K562 (cell line): ENCODE measurements at regions not wholly inside any gene's neighbourhood (a gene's known extent, or its start where the extent isn't known, plus 50 kb on each side); places are given as distances from the start of the nearest gene placed in this dataset.

Experiments
- ATAC-seq: fragments of 200-7000 bp; cut with Tn5 transposase; 3 replicates; pipeline ENCODE4 v1.9.1; 2020; ENCODE audit warnings: moderate library complexity
- BruUV-seq: library from RNA; stranded (reverse); fragments of 400-500 nt; replicated peaks from 2 replicates; lab custom pipeline; 2021; lab: Mats Ljungman, UMichigan
- CTCF ChIA-PET: fragments of 300-600 bp; formaldehyde crosslinking; extraction: SDS; loops from one replicate; lab custom pipeline; 2021; ENCODE audit warnings: low intra/inter-chr PET ratio; lab: Yijun Ruan, JAX
- POLR2A ChIA-PET: fragments of 300-600, 350-650 bp; sonication (Branson Sonifier 250); formaldehyde crosslinking; extraction: SDS; loops from one replicate; lab custom pipeline; 2021; ENCODE audit warnings: antibody characterized with exemption, inconsistent platforms; lab: Yijun Ruan, JAX
- DNase-seq, 4 experiments: peaks; one replicate each; pipeline versions ENCODE4 v3.0.0 to v3.0.0-alpha.2; 2011 to 2018; ENCODE audit warnings: low spot score in 3 of 4, mixed read lengths in 3 of 4; ENCODE audit errors: extremely low read depth in 1 of 4
- FAIRE-seq: peaks from 2 replicates; lab custom pipeline; 2011; peaks lifted over from hg19 to GRCh38; lab: Jason Lieb, UNC
- H2AFZ ChIP-seq: 2 replicates; pipeline ENCODE4 v1.6.0; 2011; ENCODE audit warnings: low read depth, low read length, control low read depth, inconsistent platforms
- H3K27ac ChIP-seq: fragments of 200-600 bp; 3 replicates; pipeline ENCODE4 v1.8.0; 2011; ENCODE audit warnings: low read depth, mild to moderate bottlenecking, control low read depth, inconsistent platforms, low read length, moderate library complexity, mixed read lengths; ENCODE audit errors: extremely low read depth
- H3K27me3 ChIP-seq, 2 experiments: fragments of 300-600 bp in 1 of 2; 2 replicates in 1 of 2; 3 replicates in 1 of 2; pipeline versions ENCODE4 v1.6.0 to v1.8.0; 2011; ENCODE audit warnings: inconsistent platforms in 2 of 2, low read length in 2 of 2, mild to moderate bottlenecking in 1 of 2, mixed read lengths in 1 of 2, moderate library complexity in 1 of 2; ENCODE audit not compliant: control insufficient read depth in 2 of 2, insufficient read depth in 2 of 2
- H3K36me3 ChIP-seq: fragments of 300-600 bp; 3 replicates; pipeline ENCODE4 v1.8.0; 2011; ENCODE audit warnings: mild to moderate bottlenecking, low read length, inconsistent platforms; ENCODE audit not compliant: control insufficient read depth, insufficient read depth
- H3K4me1 ChIP-seq, 2 experiments: fragments of 200-600 bp in 1 of 2; replicated peaks in 1 of 2; 2 replicates in 1 of 2; 3 replicates in 1 of 2; pipeline versions ENCODE4 v1.5.1 to v1.8.0; 2011; ENCODE audit warnings: inconsistent platforms in 2 of 2, low read length in 2 of 2, mild to moderate bottlenecking in 1 of 2, mixed read lengths in 1 of 2, moderate library complexity in 1 of 2; ENCODE audit not compliant: control insufficient read depth in 2 of 2, insufficient read depth in 2 of 2
- H3K4me2 ChIP-seq: 2 replicates; pipeline ENCODE4 v1.6.1; 2011; ENCODE audit warnings: low read length, control low read depth, inconsistent platforms, mixed read lengths; ENCODE audit not compliant: insufficient read depth
- H3K4me3 ChIP-seq: fragments of 200-600 bp; sonication (generic), shearing (Covaris generic); 2 replicates; pipeline ENCODE4 v1.5.1; 2016; ENCODE audit warnings: control low read depth, inconsistent platforms
- H3K79me2 ChIP-seq: fragments of 200-600 bp; 3 replicates; pipeline ENCODE4 v1.8.0; 2011; ENCODE audit warnings: low read length, inconsistent platforms; ENCODE audit not compliant: control insufficient read depth, insufficient read depth
- H3K9ac ChIP-seq, 2 experiments: 2 replicates each; pipeline versions ENCODE4 v1.6.0 to v1.6.1; 2011; ENCODE audit warnings: low read depth in 2 of 2, low read length in 2 of 2, control low read depth in 1 of 2, inconsistent platforms in 1 of 2, mild to moderate bottlenecking in 1 of 2, mixed read lengths in 1 of 2; ENCODE audit not compliant: insufficient read depth in 1 of 2
- H3K9me1 ChIP-seq: one replicate; pipeline ENCODE4 v1.6.0; 2011; ENCODE audit warnings: inconsistent platforms, mild to moderate bottlenecking, low read length, moderate library complexity; ENCODE audit not compliant: control insufficient read depth, insufficient read depth
- H3K9me3 ChIP-seq: replicated peaks from 2 replicates; pipeline ENCODE4 v1.5.1; 2011; ENCODE audit warnings: low read depth, low read length, inconsistent platforms; ENCODE audit not compliant: control insufficient read depth, insufficient read depth
- H4K20me1 ChIP-seq: replicated peaks from 2 replicates; pipeline ENCODE4 v1.6.1; 2011; ENCODE audit warnings: low read length, inconsistent platforms, mixed read lengths; ENCODE audit not compliant: control insufficient read depth, insufficient read depth
- CBX2 ChIP-seq: fragments of 200-600 bp; sonication (generic); IDR thresholded peaks from one replicate; pipeline ENCODE4 v1.6.1; 2012; ENCODE audit warnings: mild to moderate bottlenecking, low read length, inconsistent platforms; ENCODE audit not compliant: insufficient read depth, poor library complexity, severe bottlenecking
- CEBPG ChIP-seq, 3 experiments: fragments of 200-800 bp in 1 of 3; sonication (Bioruptor generic) in 1 of 3; sonication (generic) in 1 of 3; formaldehyde crosslinking in 1 of 3; IDR thresholded peaks in 2 of 3; conservative IDR thresholded peaks in 1 of 3; 2 replicates each; pipeline versions ENCODE4 v1.6.1 to v1.8.0; 2016 to 2022; ENCODE audit warnings: missing compliant biosample characterization in 2 of 3, missing genetic modification characterization in 2 of 3, mild to moderate bottlenecking in 1 of 3, missing genetic modification reagents in 1 of 3
- CEBPZ ChIP-seq: fragments of 150-350 bp; IDR thresholded peaks from 2 replicates; pipeline ENCODE4 v1.6.1; 2014; ENCODE audit warnings: low read depth, mild to moderate bottlenecking, low read length, borderline replicate concordance
- CREB1 ChIP-seq, 2 experiments: sonication (generic) in 1 of 2; formaldehyde crosslinking in 1 of 2; IDR thresholded peaks; 2 replicates each; pipeline versions ENCODE4 v1.6.1 to v1.8.0; 2012 to 2022; ENCODE audit warnings: inconsistent platforms in 1 of 2, mild to moderate bottlenecking in 1 of 2, missing genetic modification reagents in 1 of 2, moderate library complexity in 1 of 2
- CUX1 ChIP-seq: fragments of 200-800 bp; sonication (Bioruptor generic); IDR thresholded peaks from 2 replicates; pipeline ENCODE4 v1.6.1; 2016; ENCODE audit warnings: missing genetic modification characterization, missing compliant biosample characterization
- GTF2E2 ChIP-seq: fragments of 200-800 bp; sonication (Bioruptor generic); IDR thresholded peaks from 2 replicates; pipeline ENCODE4 v1.6.1; 2016; ENCODE audit warnings: missing genetic modification characterization, missing compliant biosample characterization
- KLF1 ChIP-seq: fragments of 450-650 bp; IDR thresholded peaks from 2 replicates; pipeline ENCODE4 v1.6.1; 2016; ENCODE audit warnings: missing genetic modification characterization, missing compliant biosample characterization
- MCM3 ChIP-seq: fragments of 450-650 bp; IDR thresholded peaks from 2 replicates; pipeline ENCODE4 v1.6.1; 2016
- RBBP5 ChIP-seq: fragments of 200-600 bp; sonication (generic); IDR thresholded peaks from 2 replicates; pipeline ENCODE4 v1.6.1; 2012; ENCODE audit warnings: borderline replicate concordance, mild to moderate bottlenecking, low read length, control low read depth, inconsistent platforms; ENCODE audit not compliant: insufficient read depth, poor library complexity, severe bottlenecking
- SMARCC2 ChIP-seq: fragments of 450-650 bp; IDR thresholded peaks from 2 replicates; pipeline ENCODE4 v1.6.1; 2017; ENCODE audit warnings: antibody characterized with exemption, moderate library complexity, mild to moderate bottlenecking, low read depth
- SOX6 ChIP-seq: fragments of 450-650 bp; IDR thresholded peaks from 2 replicates; pipeline ENCODE4 v1.6.1; 2014; ENCODE audit warnings: mild to moderate bottlenecking
- U2AF1 ChIP-seq: fragments of 200-400 bp; formaldehyde crosslinking; optimal IDR thresholded peaks from 2 replicates; pipeline ENCODE3; 2017; ENCODE audit warnings: mild to moderate bottlenecking, low read depth, low read length, moderate library complexity
- ZNF445 ChIP-seq: fragments of 250-450 bp; sonication (Bioruptor Pico); IDR thresholded peaks from 2 replicates; pipeline ENCODE4 v1.4.0; 2020; ENCODE audit warnings: low read depth, mild to moderate bottlenecking, moderate library complexity
- ZNF75A ChIP-seq: fragments of 450-650 bp; formaldehyde crosslinking; IDR thresholded peaks from 2 replicates; pipeline ENCODE4 v1.4.0; 2020; ENCODE audit warnings: mild to moderate bottlenecking
- WGBS: fragments of 100-300 bp; shearing (Covaris generic); methylation state at CpG from one replicate; pipeline ENCODE4 v1.1.6; 2016; ENCODE audit warnings: low coverage, mixed read lengths; ENCODE audit not compliant: insufficient coverage; ENCODE audit errors: missing lambda C conversion rate; 5-methylcytosine and 5-hydroxymethylcytosine counted together
- in situ Hi-C: fragments of 300-500 bp; cut with MboI; formaldehyde crosslinking; loops from 4 replicates; pipeline ENCODE4 v1.15.0; 2018; ENCODE audit warnings: inconsistent platforms, mixed read lengths
- intact Hi-C: fragments of 100-400 bp; cut with micrococcal nuclease; formaldehyde crosslinking; loops from 2 replicates; pipeline ENCODE4 v1.14.2; 2022

GRCh38 chr2:40545645-40546044, 93.8 kb upstream of the SLC8A1 start:
- in situ Hi-C loops: no loop called here

More at GRCh38 chr2:40545645-40546044, 93.8 kb upstream of the SLC8A1 start:
- H3K36me3 ChIP-seq: no peaks in the 10 kb centered on the region
- H3K4me1 ChIP-seq: no peaks in the 10 kb centered on the region
- no peak for TF ChIP-seq SMARCC2
- TF ChIP-seq CEBPG (CRISPR knock-in tag; IDR thresholded peaks at IDR 0.05): no peak
- TF ChIP-seq CEBPG (tag; conservative IDR thresholded peaks at IDR 0.05 in 1 of 2, IDR thresholded peaks at IDR 0.05 in 1 of 2): no peak
- no peak for TF ChIP-seq CUX1
- no peak for TF ChIP-seq KLF1 (tag)
- no peak for TF ChIP-seq SOX6
- no peak for TF ChIP-seq CREB1 (IDR thresholded peaks at IDR 0.05)
- TF ChIP-seq CREB1 (CRISPR knock-in tag; IDR thresholded peaks at IDR 0.05): no peak
- no peak for TF ChIP-seq CEBPZ
- TF ChIP-seq U2AF1: no peak
- no peak for TF ChIP-seq MCM3
- no peak for TF ChIP-seq ZNF75A (CRISPR knock-in tag)
- no peak for TF ChIP-seq ZNF445 (CRISPR knock-in tag)
- no peak for TF ChIP-seq GTF2E2
- no peak for TF ChIP-seq CBX2
- TF ChIP-seq RBBP5: no peak
- H3K4me2 ChIP-seq: no peak overlapping the region
- WGBS: 0% methylated on average over 4 of the region's 4 CpGs
- no peak overlapping the region for H3K9ac ChIP-seq
- 0 out of 2 replicates have a peak, but pooled peaks cover 2% of the 10 kb centered on the region for H3K9me3 ChIP-seq
- FAIRE-seq: no peak
- DNase-seq: no peak
- ChIA-PET CTCF (no interaction called here), POLR2A (no interaction called here)
- H3K4me3 ChIP-seq: no peak overlapping the region
- intact Hi-C loops: no loop called here
- no peak overlapping the region for H3K27ac ChIP-seq
- H3K79me2 ChIP-seq: no peaks in the 10 kb centered on the region
- H3K9me1 ChIP-seq: no peaks in the 10 kb centered on the region
- ATAC-seq: no peak
- H3K27me3 ChIP-seq: no peaks in the 10 kb centered on the region
- H2AFZ ChIP-seq: no peak overlapping the region
- H4K20me1 ChIP-seq: no peaks in the 10 kb centered on the region
- no TSS peak for BruUV-seq
